Ascending aorta (tissue), 2 donors: ENCODE measurements at regions not wholly inside any gene's neighbourhood (a gene's known extent, or its start where the extent isn't known, plus 50 kb on each side); places are given as distances from the start of the nearest gene placed in this dataset.

Experiments used
- DNase-seq, 2 donors: peaks; one replicate each; pipeline ENCODE4 v3.0.0-alpha.2; 2019; ENCODE audit warnings: low spot score in 2 of 2
- H3K27ac ChIP-seq, 2 donors: fragments of 200-600 bp; sonication (generic); one replicate each; pipeline ENCODE4 v1.5.1; 2016 to 2017; ENCODE audit warnings: mild to moderate bottlenecking in 1 of 2
- H3K27me3 ChIP-seq: fragments of 200-600 bp; sonication (generic); one replicate; pipeline ENCODE4 v1.5.1; 2017
- H3K36me3 ChIP-seq, 2 donors: fragments of 200-600 bp; sonication (generic); one replicate each; pipeline ENCODE4 v1.5.1; 2016
- H3K4me1 ChIP-seq, 2 donors: fragments of 200-600 bp; sonication (generic); one replicate each; pipeline ENCODE4 v1.5.1; 2016 to 2017; ENCODE audit warnings: mild to moderate bottlenecking in 1 of 2
- H3K4me3 ChIP-seq, 2 donors: fragments of 200-600 bp; sonication (generic); one replicate each; pipeline ENCODE4 v1.5.1; 2016 to 2017; ENCODE audit warnings: mild to moderate bottlenecking in 1 of 2
- H3K9me3 ChIP-seq, 2 donors: fragments of 200-600 bp; sonication (generic); one replicate each; pipeline ENCODE4 v1.5.1; 2016
- intact Hi-C: fragments of 100-400 bp; cut with DNase I; formaldehyde crosslinking; loops from one replicate; pipeline ENCODE4 v1.15.1; 2023
- TF ChIP-seq, protein P1 (sequence below), 3 experiments: fragments of 200-600 bp in 2 of 3; fragments of 450-650 bp in 1 of 3; sonication (generic) in 2 of 3; IDR thresholded peaks; one replicate each; pipeline ENCODE4 v1.5.1; 2016 to 2019; ENCODE audit warnings: antibody characterized with exemption in 3 of 3, mild to moderate bottlenecking in 1 of 3, moderate library complexity in 1 of 3

- H3K9me3 ChIP-seq: no peaks in the 10 kb centered on the region
- no peaks in the 10 kb centered on the region for H3K36me3 ChIP-seq
- H3K4me3 ChIP-seq: no peak overlapping the region
- no peak overlapping the region for H3K27ac ChIP-seq
- TF ChIP-seq, protein P1, sequence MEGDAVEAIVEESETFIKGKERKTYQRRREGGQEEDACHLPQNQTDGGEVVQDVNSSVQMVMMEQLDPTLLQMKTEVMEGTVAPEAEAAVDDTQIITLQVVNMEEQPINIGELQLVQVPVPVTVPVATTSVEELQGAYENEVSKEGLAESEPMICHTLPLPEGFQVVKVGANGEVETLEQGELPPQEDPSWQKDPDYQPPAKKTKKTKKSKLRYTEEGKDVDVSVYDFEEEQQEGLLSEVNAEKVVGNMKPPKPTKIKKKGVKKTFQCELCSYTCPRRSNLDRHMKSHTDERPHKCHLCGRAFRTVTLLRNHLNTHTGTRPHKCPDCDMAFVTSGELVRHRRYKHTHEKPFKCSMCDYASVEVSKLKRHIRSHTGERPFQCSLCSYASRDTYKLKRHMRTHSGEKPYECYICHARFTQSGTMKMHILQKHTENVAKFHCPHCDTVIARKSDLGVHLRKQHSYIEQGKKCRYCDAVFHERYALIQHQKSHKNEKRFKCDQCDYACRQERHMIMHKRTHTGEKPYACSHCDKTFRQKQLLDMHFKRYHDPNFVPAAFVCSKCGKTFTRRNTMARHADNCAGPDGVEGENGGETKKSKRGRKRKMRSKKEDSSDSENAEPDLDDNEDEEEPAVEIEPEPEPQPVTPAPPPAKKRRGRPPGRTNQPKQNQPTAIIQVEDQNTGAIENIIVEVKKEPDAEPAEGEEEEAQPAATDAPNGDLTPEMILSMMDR (IDR thresholded peaks at IDR 0.05): no peak
- no peaks in the 10 kb centered on the region for H3K4me1 ChIP-seq
- intact Hi-C loops: no loop called here
- H3K27me3 ChIP-seq: no peaks in the 10 kb centered on the region
- DNase-seq: no peak
These were observed 411.2 kb downstream of the VPS13C start for GRCh38 chr15:61649046-61649445.

DNA sequence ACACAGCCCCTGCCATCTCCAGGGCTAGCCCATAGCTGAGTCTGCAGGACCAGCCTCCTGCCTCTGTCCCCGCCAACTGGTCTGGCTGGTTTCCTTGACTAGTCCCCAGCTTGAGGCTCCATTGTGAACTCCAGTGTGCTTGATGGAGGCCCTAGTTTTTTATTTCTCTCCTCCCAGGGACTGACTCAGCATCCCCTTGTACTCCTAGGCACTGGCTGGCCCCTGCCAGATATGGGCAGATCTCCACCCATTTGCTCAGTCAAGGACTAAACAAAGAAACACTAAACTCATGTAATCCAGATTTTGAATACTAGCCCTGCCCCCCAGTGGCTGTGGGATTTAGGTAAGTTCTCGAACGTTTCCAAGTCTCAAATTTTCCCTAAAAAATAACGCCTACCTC, 415.4 kb upstream of the RORA start:
- Histone ChIP-seq H3K36me3 (no peaks in the 10 kb centered on the region), H3K4me1 (no peaks in the 10 kb centered on the region), H3K27ac (no peak overlapping the region), H3K4me3 (no peak overlapping the region), H3K9me3 (no peaks in the 10 kb centered on the region), H3K27me3 (no peaks in the 10 kb centered on the region)
- TF ChIP-seq, protein P1 (IDR thresholded peaks at IDR 0.05): no peak
- intact Hi-C loops: no loop called here
- no peak for DNase-seq

DNA sequence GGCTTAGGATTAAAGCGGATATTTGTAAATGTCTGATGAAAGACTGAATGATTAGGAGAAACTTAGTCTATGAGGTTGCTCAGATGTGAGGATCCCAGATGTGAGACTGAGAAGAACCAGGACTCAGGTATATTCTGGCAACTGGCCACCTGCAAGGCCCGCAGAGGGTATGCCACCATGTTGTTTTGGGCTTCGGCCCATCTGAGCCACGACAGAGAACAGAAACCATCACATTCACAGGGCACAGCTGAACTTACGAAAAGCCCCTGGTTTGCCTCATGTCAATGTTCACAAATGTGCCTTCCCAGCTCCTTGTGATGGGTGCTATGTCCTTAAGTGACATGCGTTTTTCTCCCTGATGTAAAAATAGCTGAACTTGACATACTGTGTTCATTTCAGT, 412.5 kb upstream of the RORA start:
- TF ChIP-seq, protein P1 (IDR thresholded peaks at IDR 0.05): no peak
- H3K27ac ChIP-seq: no peak overlapping the region
- no peaks in the 10 kb centered on the region for H3K36me3 ChIP-seq
- no peak overlapping the region for H3K4me3 ChIP-seq
- no peak for DNase-seq
- H3K4me1 ChIP-seq: no peaks in the 10 kb centered on the region
- H3K9me3 ChIP-seq: no peaks in the 10 kb centered on the region
- no peaks in the 10 kb centered on the region for H3K27me3 ChIP-seq
- intact Hi-C loops: no loop called here

DNA sequence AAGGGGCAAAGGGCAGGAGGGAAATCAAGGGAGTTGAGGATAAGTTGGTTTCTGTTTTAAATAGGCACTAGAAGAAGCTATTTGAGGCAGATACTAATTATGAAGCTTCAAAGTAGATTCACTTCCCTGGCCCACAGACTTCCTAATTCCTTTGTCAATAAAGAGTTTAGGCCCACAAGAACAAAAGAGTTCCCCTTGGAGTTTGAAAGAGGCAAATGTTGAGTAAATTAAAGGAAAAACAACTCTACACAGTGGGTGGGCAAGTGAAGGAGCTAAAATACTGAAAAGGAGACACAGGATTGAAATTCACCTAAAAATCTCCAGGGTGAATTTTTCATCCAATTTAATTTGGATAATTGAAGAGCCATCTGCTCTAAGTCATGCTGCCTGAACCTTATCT, 411.7 kb upstream of the RORA start:
- TF ChIP-seq, protein P1 (IDR thresholded peaks at IDR 0.05): no peak
- intact Hi-C loops: no loop called here
- DNase-seq: no peak

DNA sequence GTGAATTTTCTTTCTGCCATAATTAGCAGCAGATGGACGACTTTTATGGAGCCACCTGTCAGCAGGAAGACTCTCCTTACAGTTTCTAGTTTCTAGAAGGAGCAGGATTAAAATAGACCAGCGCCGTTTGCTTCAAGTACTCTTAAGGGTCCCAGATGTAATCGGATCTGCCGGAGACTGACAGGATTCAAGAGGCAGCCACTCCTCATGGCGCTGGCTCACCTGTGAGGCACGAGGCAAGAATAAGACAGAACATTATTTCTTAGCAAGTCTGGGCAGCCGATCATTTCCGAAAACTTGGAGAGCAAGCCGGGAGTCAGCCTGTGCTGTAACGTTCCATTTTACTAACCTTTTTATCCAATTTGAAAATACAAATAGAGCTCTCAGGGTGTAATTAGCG, 410.4 kb upstream of the RORA start:
- Histone ChIP-seq H3K36me3 (no peaks in the 10 kb centered on the region), H3K9me3 (no peaks in the 10 kb centered on the region), H3K4me3 (no peak overlapping the region), H3K27ac (no peak overlapping the region), H3K27me3 (no peaks in the 10 kb centered on the region), H3K4me1 (no peaks in the 10 kb centered on the region)
- TF ChIP-seq, protein P1 (IDR thresholded peaks at IDR 0.05): no peak
- DNase-seq: no peak
- intact Hi-C loops: no loop called here

More for the DNA sequence above, 411.7 kb upstream of the RORA start:
- Histone ChIP-seq H3K27ac (no peak overlapping the region), H3K9me3 (no peaks in the 10 kb centered on the region), H3K36me3 (no peaks in the 10 kb centered on the region), H3K4me1 (no peaks in the 10 kb centered on the region), H3K27me3 (no peaks in the 10 kb centered on the region), H3K4me3 (no peak overlapping the region)

GRCh38 chr15:61634837-61635236, 405.7 kb upstream of the RORA start:
- DNase-seq: no peak
- no peaks in the 10 kb centered on the region for H3K36me3 ChIP-seq
- no peaks in the 10 kb centered on the region for H3K27me3 ChIP-seq
- no peak overlapping the region for H3K27ac ChIP-seq
- TF ChIP-seq, protein P1 (IDR thresholded peaks at IDR 0.05): no peak
- H3K4me1 ChIP-seq: no peaks in the 10 kb centered on the region
- intact Hi-C loops: no loop called here
- no peak overlapping the region for H3K4me3 ChIP-seq
- no peaks in the 10 kb centered on the region for H3K9me3 ChIP-seq
